Keratinocyte (primary cell): ENCODE measurements at regions not wholly inside any gene's neighbourhood (a gene's known extent, or its start where the extent isn't known, plus 50 kb on each side); places are given as distances from the start of the nearest gene placed in this dataset.

Source experiments
- DNase-seq: peaks from one replicate; pipeline ENCODE4 v3.0.0-alpha.2; 2011; ENCODE audit warnings: low read depth, missing footprints, low spot score
- FAIRE-seq: peaks from 2 replicates; lab custom pipeline; 2011; peaks lifted over from hg19 to GRCh38; lab: Jason Lieb, UNC
- H2AFZ ChIP-seq: 2 replicates; pipeline ENCODE4 v1.6.0; 2012; ENCODE audit warnings: low read length, control low read depth, inconsistent platforms; ENCODE audit not compliant: control insufficient read depth
- H3K27ac ChIP-seq: 2 replicates; pipeline ENCODE4 v1.5.1; 2011; ENCODE audit warnings: low read length; ENCODE audit not compliant: control insufficient read depth, insufficient read depth
- H3K27me3 ChIP-seq: 3 replicates; pipeline ENCODE4 v1.6.0; 2011; ENCODE audit warnings: low read length; ENCODE audit not compliant: control insufficient read depth, insufficient read depth; ENCODE audit errors: extremely low read depth
- H3K36me3 ChIP-seq, 2 experiments: 2 replicates in 1 of 2; 3 replicates in 1 of 2; pipeline ENCODE4 v1.5.1; 2011; ENCODE audit warnings: low read length in 2 of 2, mild to moderate bottlenecking in 1 of 2; ENCODE audit not compliant: control insufficient read depth in 2 of 2, insufficient read depth in 2 of 2; ENCODE audit errors: extremely low read depth in 1 of 2
- H3K4me1 ChIP-seq: 3 replicates; pipeline ENCODE4 v1.5.1; 2011; ENCODE audit warnings: low read length; ENCODE audit not compliant: control insufficient read depth, insufficient read depth; ENCODE audit errors: extremely low read depth
- H3K4me2 ChIP-seq: 3 replicates; pipeline ENCODE4 v1.6.0; 2011; ENCODE audit warnings: low read depth, low read length; ENCODE audit not compliant: control insufficient read depth, insufficient read depth; ENCODE audit errors: extremely low read depth
- H3K4me3 ChIP-seq, 3 experiments: fragments of 200-600 bp in 1 of 3; sonication (generic) in 1 of 3; 2 replicates in 2 of 3; 3 replicates in 1 of 3; pipeline ENCODE4 v1.5.1; 2011 to 2016; ENCODE audit warnings: low read length in 3 of 3, mild to moderate bottlenecking in 3 of 3, control low read depth in 2 of 3, inconsistent platforms in 1 of 3, low read depth in 1 of 3, mixed read lengths in 1 of 3, mixed run types in 1 of 3, moderate library complexity in 1 of 3; ENCODE audit not compliant: control insufficient read depth in 2 of 3, insufficient read depth in 2 of 3; ENCODE audit errors: extremely low read depth in 1 of 3
- H3K79me2 ChIP-seq: 2 replicates; pipeline ENCODE4 v1.6.0; 2012; ENCODE audit warnings: low read length; ENCODE audit not compliant: control insufficient read depth, insufficient read depth
- H3K9ac ChIP-seq: 3 replicates; pipeline ENCODE4 v1.6.0; 2011; ENCODE audit warnings: low read length; ENCODE audit not compliant: control insufficient read depth, insufficient read depth; ENCODE audit errors: extremely low read depth
- H3K9me1 ChIP-seq: 3 replicates; pipeline ENCODE4 v1.6.0; 2011; ENCODE audit warnings: low read length; ENCODE audit not compliant: control insufficient read depth, insufficient read depth; ENCODE audit errors: extremely low read depth
- H3K9me3 ChIP-seq: 2 replicates; pipeline ENCODE4 v1.5.1; 2012; ENCODE audit warnings: low read depth, low read length; ENCODE audit not compliant: control insufficient read depth
- H4K20me1 ChIP-seq: 3 replicates; pipeline ENCODE4 v1.6.0; 2011; ENCODE audit warnings: low read length; ENCODE audit not compliant: control insufficient read depth, insufficient read depth; ENCODE audit errors: extremely low read depth
- CTCF ChIP-seq, 3 experiments: IDR thresholded peaks in 1 of 3; conservative IDR thresholded peaks in 1 of 3; optimal IDR thresholded peaks in 1 of 3; 2 replicates in 2 of 3; 3 replicates in 1 of 3; pipeline versions ENCODE3 to v1.5.1; 2011; ENCODE audit warnings: low read length in 3 of 3, mild to moderate bottlenecking in 3 of 3, moderate library complexity in 2 of 3, control low read depth in 1 of 3, inconsistent platforms in 1 of 3; ENCODE audit not compliant: insufficient read depth in 2 of 3; ENCODE audit errors: extremely low read depth in 1 of 3
- EZH2 ChIP-seq: IDR thresholded peaks from one replicate; pipeline ENCODE4 v1.6.1; 2012; ENCODE audit warnings: inconsistent platforms, mild to moderate bottlenecking, low read length, moderate library complexity
- dilution Hi-C: fragments of 300-500 bp; cut with MboI; formaldehyde crosslinking; loops from one replicate; pipeline ENCODE4 v1.7.0; 2020; ENCODE audit warnings: low sequenced_read_pairs; ENCODE audit not compliant: extremely low pct_ligation_motif_present

- H3K27me3 ChIP-seq = peaks cover 3% of the 10 kb centered on the region
- H2AFZ ChIP-seq = peak overlapping the region; percentile 89
- no peak overlapping the region for H3K4me3 ChIP-seq
- H3K27ac ChIP-seq = peak overlapping the region; percentile 41
- dilution Hi-C loops = no loop called here
- TF ChIP-seq CTCF (optimal IDR thresholded peaks at IDR 0.05 in 1 of 3, IDR thresholded peaks at IDR 0.05 in 1 of 3, conservative IDR thresholded peaks at IDR 0.05 in 1 of 3; ENCODE audit: extremely low read depth in 1 of 3, insufficient read depth in 2 of 3, low read length in 3 of 3) (no peak), EZH2 (no peak)
- no peaks in the 10 kb centered on the region for H3K79me2 ChIP-seq
- H3K36me3 ChIP-seq = no peaks in the 10 kb centered on the region
- DNase-seq (no peak), FAIRE-seq (no peak)
- peak overlapping the region; percentile 20 for H3K9ac ChIP-seq
- no peaks in the 10 kb centered on the region for H3K9me1 ChIP-seq
- H4K20me1 ChIP-seq = no peaks in the 10 kb centered on the region
- H3K4me1 ChIP-seq = no peaks in the 10 kb centered on the region
- no peaks in the 10 kb centered on the region for H3K9me3 ChIP-seq
- H3K4me2 ChIP-seq = peak overlapping the region; percentile 17
Measured at GRCh38 chr22:44648085-44648820, 53.8 kb upstream of the PRR5 start.

GRCh38 chr22:44647141-44647540, 54.9 kb upstream of the PRR5 start:
- H3K4me2 ChIP-seq = no peak overlapping the region
- no peak overlapping the region for H2AFZ ChIP-seq
- no peak for FAIRE-seq
- TF ChIP-seq CTCF (optimal IDR thresholded peaks at IDR 0.05 in 1 of 3, IDR thresholded peaks at IDR 0.05 in 1 of 3, conservative IDR thresholded peaks at IDR 0.05 in 1 of 3; ENCODE audit: extremely low read depth in 1 of 3, insufficient read depth in 2 of 3, low read length in 3 of 3) = no peak
- no peak for TF ChIP-seq EZH2
- H4K20me1 ChIP-seq = no peaks in the 10 kb centered on the region
- no peak overlapping the region for H3K9ac ChIP-seq
- no peaks in the 10 kb centered on the region for H3K9me1 ChIP-seq
- H3K4me1 ChIP-seq = no peaks in the 10 kb centered on the region
- dilution Hi-C loops = no loop called here
- peaks cover 3% of the 10 kb centered on the region for H3K27me3 ChIP-seq
- H3K79me2 ChIP-seq = no peaks in the 10 kb centered on the region
- no peaks in the 10 kb centered on the region for H3K9me3 ChIP-seq
- no peaks in the 10 kb centered on the region for H3K36me3 ChIP-seq
- no peak overlapping the region for H3K27ac ChIP-seq
- no peak overlapping the region for H3K4me3 ChIP-seq
- no peak for DNase-seq
